GM12892 (cell line): ENCODE measurements at regions not wholly inside any gene's neighbourhood (a gene's known extent, or its start where the extent isn't known, plus 50 kb on each side); places are given as distances from the start of the nearest gene placed in this dataset.

Experiments
- POLR2A ChIP-seq: IDR thresholded peaks from 2 replicates; pipeline ENCODE4 v1.6.1; 2011; ENCODE audit warnings: low read depth, low read length, control low read depth
- POLR2AphosphoS5 ChIP-seq: IDR thresholded peaks from 2 replicates; pipeline ENCODE4 v1.6.1; 2011; ENCODE audit warnings: low read depth, low read length, control low read depth

DNA sequence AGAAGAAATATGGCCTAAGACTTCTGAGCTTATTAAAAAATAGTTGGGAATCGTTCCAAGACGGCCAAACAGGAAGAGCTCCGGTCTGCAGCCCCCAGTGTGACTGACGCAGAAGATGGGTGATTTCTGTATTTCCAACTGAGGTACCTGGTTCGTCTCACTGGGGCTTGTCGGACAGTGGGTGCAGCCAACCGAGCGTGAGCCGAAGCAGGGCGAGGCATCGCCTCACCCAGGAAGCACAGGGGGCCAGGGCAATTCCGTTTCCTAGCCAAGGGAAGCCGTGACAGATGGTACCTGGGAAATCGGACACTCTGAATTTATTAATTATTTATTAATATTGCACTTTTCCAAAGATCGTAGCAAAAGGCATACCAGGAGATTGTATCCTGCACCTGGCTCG is 857.8 kb downstream of the C12orf50 start:
- TF ChIP-seq POLR2A: no peak
- TF ChIP-seq POLR2AphosphoS5: no peak
